CD4-positive, alpha-beta T cell treated with Interleukin-17A for 4 hours (primary cell): ENCODE measurements at regions not wholly inside any gene's neighbourhood (a gene's known extent, or its start where the extent isn't known, plus 50 kb on each side); places are given as distances from the start of the nearest gene placed in this dataset.
"Not testable (repeated sequence)": the region's sequence is repeated elsewhere in the genome, so short reads cannot be mapped to it uniquely, and the experiment has no call there.

Experiments used
- DNase-seq: peaks from one replicate; pipeline ENCODE4 v3.0.0-alpha.2; 2020; ENCODE audit warnings: mixed read lengths

- DNase-seq = no peak
Observed at GRCh38 chr13:79646880-79647279, 165.9 kb downstream of the NDFIP2 start.

GRCh38 chr13:79645569-79645968 is 164.6 kb downstream of the NDFIP2 start:
- DNase-seq = no peak

GRCh38 chr13:79642596-79642995 is 161.6 kb downstream of the NDFIP2 start:
- DNase-seq = no peak

GRCh38 chr13:79637133-79637763 is 156.3 kb downstream of the NDFIP2 start:
- DNase-seq = no peak

- DNase-seq = no peak
Observed at GRCh38 chr13:79631051-79631659, 150.2 kb downstream of the NDFIP2 start.

DNA sequence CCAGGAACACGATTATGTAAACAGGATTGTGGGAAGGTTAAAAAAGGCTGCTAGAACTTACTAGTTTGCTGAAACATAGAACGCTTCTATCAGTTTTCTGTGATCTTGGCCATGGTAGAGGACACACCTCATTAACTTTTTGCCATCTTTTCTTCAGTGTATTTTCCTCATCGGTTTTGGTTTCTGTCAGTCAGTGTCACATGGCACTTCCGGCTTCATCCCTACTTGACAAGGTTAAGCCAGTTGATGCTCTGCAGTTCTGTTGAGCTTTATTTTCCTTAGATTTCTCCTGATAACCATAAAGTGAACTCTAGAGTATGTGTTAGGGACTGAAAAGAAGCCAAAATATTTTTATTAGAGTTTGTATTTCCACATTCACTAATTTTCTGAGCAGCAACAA is 147.5 kb downstream of the NDFIP2 start:
- DNase-seq = no peak

GRCh38 chr13:79626924-79627323 is 146.0 kb downstream of the NDFIP2 start:
- no peak for DNase-seq

DNA sequence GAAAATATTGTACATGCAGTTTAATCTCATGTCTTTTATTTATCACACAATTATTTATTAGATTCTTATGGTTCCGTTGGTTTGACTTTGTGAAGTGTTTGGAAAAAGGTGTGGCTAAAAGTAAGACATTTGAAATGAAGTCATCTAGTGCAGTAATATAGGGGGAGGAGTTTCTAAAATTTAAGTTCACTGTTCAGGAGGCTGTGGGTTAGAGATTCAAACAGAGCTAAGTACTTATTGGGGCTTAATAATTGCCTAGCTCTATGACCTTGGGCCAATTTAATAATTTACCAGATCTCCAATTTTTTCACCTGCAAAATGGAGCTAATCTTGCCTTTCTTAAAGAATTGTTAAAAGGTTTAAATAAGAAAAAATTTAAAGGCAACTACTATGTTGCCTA is 144.6 kb downstream of the NDFIP2 start:
- no peak for DNase-seq

DNA sequence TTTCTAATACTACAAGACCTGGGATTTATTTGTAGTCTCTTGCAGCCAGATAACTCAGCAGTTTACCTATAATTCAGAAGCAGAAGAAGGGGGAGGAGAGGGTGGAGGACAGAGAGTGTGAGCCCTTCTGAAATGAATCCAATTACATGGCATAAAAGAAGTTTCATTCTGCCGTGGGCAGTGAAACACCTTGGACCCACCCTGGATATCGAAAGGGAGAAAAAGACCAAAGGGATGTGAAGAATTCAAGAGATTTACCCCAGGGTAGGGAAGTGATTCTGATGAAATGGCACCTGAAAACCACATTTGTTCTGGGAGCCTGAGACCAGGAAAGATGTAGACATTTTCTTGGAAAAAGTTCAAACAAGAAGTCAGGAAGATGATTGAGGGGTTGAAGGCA is 140.9 kb downstream of the NDFIP2 start:
- DNase-seq = no peak

- DNase-seq = no peak
Observed at GRCh38 chr13:79621449-79621848, 140.5 kb downstream of the NDFIP2 start.

GRCh38 chr13:79614250-79614918 is 133.4 kb downstream of the NDFIP2 start:
- no peak for DNase-seq

DNA sequence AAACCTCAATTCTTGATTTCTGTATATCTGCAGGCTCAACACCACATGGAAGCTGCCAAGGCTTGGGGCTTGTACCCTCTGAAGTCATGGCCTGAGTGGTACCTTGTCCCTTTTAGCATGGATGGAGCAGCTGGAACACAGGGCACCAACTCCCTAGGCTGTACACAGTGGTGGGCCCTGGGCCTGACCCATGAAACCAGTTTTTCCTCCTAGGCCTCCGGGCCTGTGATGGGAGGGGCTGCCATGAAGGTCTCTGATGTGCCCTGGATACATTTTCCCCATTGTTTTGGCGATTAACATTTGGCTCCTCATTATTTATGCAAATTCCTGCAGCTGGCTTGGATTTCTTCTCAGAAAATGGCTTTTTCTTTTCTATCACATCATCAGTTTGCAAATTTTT is 131.6 kb downstream of the NDFIP2 start:
- DNase-seq = no peak

- DNase-seq = not testable (repeated sequence)
Observed at GRCh38 chr13:79607895-79608294, 126.9 kb downstream of the NDFIP2 start.
